Heart right ventricle (tissue), 16 donors: ENCODE measurements at regions not wholly inside any gene's neighbourhood (a gene's known extent, or its start where the extent isn't known, plus 50 kb on each side); places are given as distances from the start of the nearest gene placed in this dataset.
"Not testable (repeated sequence)": the region's sequence is repeated elsewhere in the genome, so short reads cannot be mapped to it uniquely, and the experiment has no call there.

ENCODE experiments used
- ATAC-seq, 8 donors: fragments of 200-7000 bp; cut with Tn5 transposase; one replicate each; pipeline ENCODE4 v1.9.1; 2020; ENCODE audit warnings: mild to moderate bottlenecking in 8 of 8, moderate library complexity in 8 of 8, moderate number of reproducible peaks in 1 of 8
- DNase-seq, 2 donors: peaks; one replicate each; pipeline ENCODE4 v3.0.0-alpha.2; 2020
- H3K27ac ChIP-seq, 10 donors: fragments of 200-600 bp; sonication (generic) in 2 of 10; one replicate each; pipeline versions ENCODE4 v1.5.0 to v1.8.0; 2020 to 2022; ENCODE audit warnings: mild to moderate bottlenecking in 3 of 10
- H3K27me3 ChIP-seq, 7 donors: fragments of 200-600 bp; one replicate each; pipeline ENCODE4 v1.8.0; 2021 to 2022; ENCODE audit warnings: mild to moderate bottlenecking in 2 of 7
- H3K36me3 ChIP-seq, 9 donors: fragments of 200-600 bp; sonication (generic) in 1 of 9; one replicate each; pipeline versions ENCODE4 v1.5.0 to v1.8.0; 2020 to 2022; ENCODE audit warnings: mild to moderate bottlenecking in 2 of 9
- H3K4me1 ChIP-seq, 9 donors: fragments of 200-600 bp; sonication (generic) in 1 of 9; one replicate each; pipeline versions ENCODE4 v1.5.0 to v1.8.0; 2020 to 2022; ENCODE audit warnings: mild to moderate bottlenecking in 4 of 9
- H3K4me3 ChIP-seq, 10 donors: fragments of 200-600 bp; sonication (generic) in 2 of 10; one replicate each; pipeline versions ENCODE4 v1.5.0 to v1.8.0; 2020 to 2022; ENCODE audit warnings: mild to moderate bottlenecking in 7 of 10, moderate library complexity in 2 of 10
- H3K9me3 ChIP-seq, 11 donors: fragments of 200-600 bp in 10 of 11; sonication (generic) in 2 of 11; one replicate each; pipeline versions ENCODE4 v1.5.0 to v1.8.0; 2013 to 2022; ENCODE audit warnings: mild to moderate bottlenecking in 2 of 11, control low read depth in 1 of 11, moderate library complexity in 1 of 11
- WGBS, 2 donors: extraction: QIAGEN DNeasy Blood & Tissue Kit; methylation state at CpG; one replicate each; pipeline ENCODE4 v1.1.7; 2013; ENCODE audit warnings: inconsistent platforms in 1 of 2; 5-methylcytosine and 5-hydroxymethylcytosine counted together
- intact Hi-C, 10 donors: fragments of 100-400 bp; cut with DNase I; formaldehyde crosslinking; loops; one replicate each; pipeline versions ENCODE4 v1.11.1 to v1.14.2; 2022
- TF ChIP-seq, protein P1 (sequence below), 9 donors: fragments of 200-600 bp; sonication (generic) in 2 of 9; IDR thresholded peaks; one replicate each; pipeline versions ENCODE4 v1.5.0 to v1.8.0; 2021 to 2022; ENCODE audit warnings: antibody characterized with exemption in 9 of 9, mild to moderate bottlenecking in 5 of 9, moderate library complexity in 1 of 9
- donor health status: Arrhythmogenic right ventricular cardiomyopathy.
- donor health status: ischemic (EF 13 %, LVEDD 7.1; RV severe dilation, severe dysfunction).
- donor health status: healthy with polysubstance abuse.
- donor health status: DM: no; HTN: yes; CAD: no.
- donor health status: DM: no; HTN: no; CAD: no.
- donor health status: ischemic (EF 25% LVEDD 6.9; RV normal size, moderate dysfunction).
- donor health status: ischemic (EF 25% LVEDD 5.7; RV mildly dilated, moderate dysfunction).
- donor health status: healthy.
- donor health status: DM: yes; HTN: yes; CAD: no.
- donor health status: Ischemic cardiomyopathy.
- donor health status: ischemic (EF 35%, LVEDD 5.7; RV mildly dilated, moderate dysfunction).
- donor health status: nonischemic (EF 11% LVEDD 7.7; RV severe dilation, severe dysfunction).
- donor health status: DM: yes; HTN: yes; CAD: no.
- donor health status: PGD.
- donor health status: ischemic (EF 29% LVEDD 5.4; RV normal size, mild dysfunction).
- donor health status: nonischemic (EF 23%, LVEDD 6.1; RV moderate dilation, normal function).

DNA sequence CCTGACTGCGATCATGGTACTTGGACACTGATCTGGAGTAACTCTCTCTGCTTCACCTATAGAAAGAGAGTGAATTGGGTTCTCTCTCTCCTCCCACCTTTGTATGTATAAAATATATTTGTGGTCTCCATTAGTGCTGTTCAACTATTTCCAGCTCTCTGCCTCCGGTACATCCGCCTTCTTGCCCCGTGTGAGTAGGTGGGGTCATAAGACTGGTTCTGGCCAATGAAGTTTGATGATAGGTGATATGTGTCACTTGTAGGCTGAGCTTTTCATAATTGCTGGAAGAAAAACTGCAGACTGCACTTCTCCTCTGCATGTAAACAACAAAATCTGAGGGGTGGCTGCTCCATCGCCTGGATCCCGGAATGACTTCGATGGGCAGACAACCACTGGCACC lies 210.4 kb downstream of the EXOC5 start:
- TF ChIP-seq, protein P1, sequence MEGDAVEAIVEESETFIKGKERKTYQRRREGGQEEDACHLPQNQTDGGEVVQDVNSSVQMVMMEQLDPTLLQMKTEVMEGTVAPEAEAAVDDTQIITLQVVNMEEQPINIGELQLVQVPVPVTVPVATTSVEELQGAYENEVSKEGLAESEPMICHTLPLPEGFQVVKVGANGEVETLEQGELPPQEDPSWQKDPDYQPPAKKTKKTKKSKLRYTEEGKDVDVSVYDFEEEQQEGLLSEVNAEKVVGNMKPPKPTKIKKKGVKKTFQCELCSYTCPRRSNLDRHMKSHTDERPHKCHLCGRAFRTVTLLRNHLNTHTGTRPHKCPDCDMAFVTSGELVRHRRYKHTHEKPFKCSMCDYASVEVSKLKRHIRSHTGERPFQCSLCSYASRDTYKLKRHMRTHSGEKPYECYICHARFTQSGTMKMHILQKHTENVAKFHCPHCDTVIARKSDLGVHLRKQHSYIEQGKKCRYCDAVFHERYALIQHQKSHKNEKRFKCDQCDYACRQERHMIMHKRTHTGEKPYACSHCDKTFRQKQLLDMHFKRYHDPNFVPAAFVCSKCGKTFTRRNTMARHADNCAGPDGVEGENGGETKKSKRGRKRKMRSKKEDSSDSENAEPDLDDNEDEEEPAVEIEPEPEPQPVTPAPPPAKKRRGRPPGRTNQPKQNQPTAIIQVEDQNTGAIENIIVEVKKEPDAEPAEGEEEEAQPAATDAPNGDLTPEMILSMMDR (IDR thresholded peaks at IDR 0.05): no peak
- Histone ChIP-seq H3K4me1 (no peaks in the 10 kb centered on the region), H3K27ac (no peak overlapping the region), H3K36me3 (no peaks in the 10 kb centered on the region), H3K9me3 (no peaks in the 10 kb centered on the region), H3K27me3 (peaks cover 0 to 11% (median 5%) of the 10 kb centered on the region in 7 donors), H3K4me3 (no peak overlapping the region)
- DNase-seq (no peak), ATAC-seq (no peak)
- WGBS, 2 donors: 76 to 77% methylated on average over 7 of the region's 7 CpGs
- intact Hi-C loops: no loop called here

- no peak for DNase-seq
- intact Hi-C loops: no loop called here
These were observed 210.9 kb downstream of the EXOC5 start for GRCh38 chr14:57057803-57058202.

DNA sequence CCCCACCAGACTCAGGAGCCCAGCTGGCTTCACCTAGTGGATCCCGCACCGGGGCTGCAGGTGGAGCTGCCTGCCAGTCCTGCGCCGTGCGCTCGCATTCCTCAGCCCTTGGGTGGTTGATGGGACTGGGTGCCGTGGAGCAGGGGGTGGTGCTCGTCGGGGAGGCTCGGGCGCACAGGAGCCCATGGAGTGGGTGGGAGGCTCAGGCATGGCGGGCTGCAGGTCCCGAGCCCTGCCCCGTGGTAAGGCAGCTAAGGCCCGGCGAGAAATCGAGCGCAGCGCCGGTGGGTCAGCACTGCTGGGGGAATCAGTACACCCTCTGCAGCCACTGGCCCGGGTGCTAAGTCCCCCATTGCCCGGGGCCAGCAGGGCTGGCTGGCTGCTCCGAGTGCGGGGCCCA lies 212.2 kb downstream of the EXOC5 start:
- DNase-seq, H3K9me3 ChIP-seq, H3K27ac ChIP-seq, ATAC-seq, H3K36me3 ChIP-seq, H3K4me3 ChIP-seq, intact Hi-C loops, H3K4me1 ChIP-seq: not testable (repeated sequence)
- 90 to 91% methylated on average over 11 to 22 of the region's 24 CpGs for WGBS, 2 donors
- H3K27me3 ChIP-seq: peaks cover 0 to 16% (median 7%) of the 10 kb centered on the region in 7 donors

More at GRCh38 chr14:57057803-57058202, 210.9 kb downstream of the EXOC5 start:
- H3K27me3 ChIP-seq: peaks cover 0 to 11% (median 3%) of the 10 kb centered on the region in 7 donors
- ATAC-seq: no peak
- TF ChIP-seq, protein P1 (IDR thresholded peaks at IDR 0.05): no peak
- no peaks in the 10 kb centered on the region for H3K9me3 ChIP-seq
- no peak overlapping the region for H3K27ac ChIP-seq
- no peaks in the 10 kb centered on the region for H3K36me3 ChIP-seq
- no peaks in the 10 kb centered on the region for H3K4me1 ChIP-seq
- no peak overlapping the region for H3K4me3 ChIP-seq
- WGBS, 2 donors: 15 to 22% methylated on average over 4 of the region's 4 CpGs

DNA sequence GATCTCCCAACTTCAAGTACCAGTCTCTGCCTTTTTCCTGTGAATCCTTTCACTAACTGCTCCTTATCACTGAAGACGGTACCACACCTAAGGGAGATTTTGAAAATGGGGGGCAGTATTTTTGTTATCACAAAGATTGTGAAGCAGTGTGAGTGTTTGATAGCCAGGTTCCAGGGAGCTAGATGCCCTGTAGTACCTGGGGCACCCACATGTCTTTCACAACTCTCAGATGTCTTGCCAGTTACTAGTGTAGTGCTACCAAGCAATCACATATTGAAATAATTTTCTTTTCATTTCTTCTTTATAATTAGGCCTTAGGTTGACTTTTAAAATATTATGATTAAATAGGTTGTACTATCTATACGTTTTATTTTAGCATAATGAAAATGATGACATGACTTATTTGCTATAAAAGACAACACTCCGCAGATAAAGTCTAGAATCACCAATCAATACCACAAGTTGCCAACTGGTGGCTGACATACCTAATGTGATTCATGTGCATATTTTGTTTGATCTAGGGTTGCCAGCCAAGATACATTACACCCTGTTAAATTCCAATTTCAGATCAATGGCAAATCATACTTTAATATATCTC lies 215.9 kb downstream of the EXOC5 start:
- intact Hi-C loops: no loop called here
- H3K4me1 ChIP-seq: no peaks in the 10 kb centered on the region
- peaks cover 0 to 25% (median 8%) of the 10 kb centered on the region in 7 donors for H3K27me3 ChIP-seq
- no peaks in the 10 kb centered on the region for H3K9me3 ChIP-seq
- WGBS, 2 donors: 68 to 69% methylated on average over 3 of the region's 3 CpGs
- no peaks in the 10 kb centered on the region for H3K36me3 ChIP-seq
- DNase-seq (no peak), ATAC-seq (no peak)
- no peak overlapping the region for H3K27ac ChIP-seq
- H3K4me3 ChIP-seq: no peak overlapping the region
- TF ChIP-seq, protein P1 (IDR thresholded peaks at IDR 0.05): no peak

DNA sequence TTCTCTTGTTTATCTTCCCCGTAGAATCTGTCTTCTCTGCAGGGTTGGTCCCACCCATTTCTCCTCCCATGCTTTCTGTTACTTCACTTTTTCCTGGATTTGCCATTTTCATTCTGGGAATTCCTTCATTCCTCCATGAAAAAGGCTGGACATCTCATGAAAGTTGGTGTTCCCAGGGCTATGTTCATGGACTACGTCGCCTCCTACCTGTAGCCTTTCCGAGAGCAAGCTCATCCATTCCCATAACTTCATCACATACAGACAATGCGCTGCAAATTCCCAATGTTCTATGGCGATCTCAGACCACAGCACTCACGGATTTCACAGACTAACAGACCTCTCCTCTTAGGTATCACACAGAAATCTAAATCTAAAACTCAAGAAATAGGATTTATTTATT lies 217.1 kb downstream of the EXOC5 start:
- Histone ChIP-seq H3K36me3 (no peaks in the 10 kb centered on the region), H3K27ac (no peak overlapping the region), H3K4me3 (no peak overlapping the region), H3K4me1 (no peaks in the 10 kb centered on the region), H3K27me3 (peaks cover 0 to 25% (median 8%) of the 10 kb centered on the region in 7 donors), H3K9me3 (no peaks in the 10 kb centered on the region)
- 80 to 83% methylated on average over 7 of the region's 7 CpGs for WGBS, 2 donors
- TF ChIP-seq, protein P1 (IDR thresholded peaks at IDR 0.05): no peak
- intact Hi-C loops: no loop called here
- ATAC-seq (no peak), DNase-seq (no peak)
